ENCODE measurements at regions not wholly inside any gene's neighbourhood (a gene's known extent, or its start where the extent isn't known, plus 50 kb on each side); places are given as distances from the start of the nearest gene placed in this dataset.
A peak's percentile ranks its signal among the peaks of the same experiment; 100 is the strongest.

GRCh38 chr10:131676046-131676799, 224.6 kb upstream of the PPP2R2D start:
- DNase-seq (no peak), ATAC-seq (no peak)
- intact Hi-C loops (cut with DNase I) = no loop called here
- no peaks in the 10 kb centered on the region for H3K27me3 ChIP-seq (ENCODE audit: low read depth)
- no peaks in the 10 kb centered on the region for H3K4me1 ChIP-seq
- no peak for TF ChIP-seq CTCF (IDR thresholded peaks at IDR 0.05)
- no peaks in the 10 kb centered on the region for H3K9me3 ChIP-seq
- H3K4me3 ChIP-seq = no peak overlapping the region
- H3K27ac ChIP-seq = no peak overlapping the region
- no peaks in the 10 kb centered on the region for H3K36me3 ChIP-seq

- no peak overlapping the region for H3K4me3 ChIP-seq
- ATAC-seq = no peak
- no peaks in the 10 kb centered on the region for H3K4me1 ChIP-seq
Observed at GRCh38 chr10:131676800-131677421, 223.9 kb upstream of the PPP2R2D start.

GRCh38 chr10:131677671-131678070, 223.1 kb upstream of the PPP2R2D start:
- intact Hi-C loops (cut with DNase I) = no loop called here
- H3K36me3 ChIP-seq = no peaks in the 10 kb centered on the region
- no peak for TF ChIP-seq CTCF (IDR thresholded peaks at IDR 0.05)
- DNase-seq (no peak), ATAC-seq (no peak)
- H3K27ac ChIP-seq = no peak overlapping the region
- no peaks in the 10 kb centered on the region for H3K9me3 ChIP-seq
- H3K4me3 ChIP-seq = no peak overlapping the region
- no peaks in the 10 kb centered on the region for H3K4me1 ChIP-seq
- H3K27me3 ChIP-seq (ENCODE audit: low read depth) = no peaks in the 10 kb centered on the region

More at GRCh38 chr10:131676800-131677421, 223.9 kb upstream of the PPP2R2D start:
- no peak for TF ChIP-seq CTCF (IDR thresholded peaks at IDR 0.05)
- DNase-seq = no peak
- H3K9me3 ChIP-seq = no peaks in the 10 kb centered on the region
- no peaks in the 10 kb centered on the region for H3K36me3 ChIP-seq
- H3K27ac ChIP-seq = no peak overlapping the region
- intact Hi-C loops (cut with DNase I) = no loop called here
- no peaks in the 10 kb centered on the region for H3K27me3 ChIP-seq (ENCODE audit: low read depth)

- no peak overlapping the region for H3K27ac ChIP-seq
- H3K9me3 ChIP-seq = no peaks in the 10 kb centered on the region
- no peak overlapping the region for H3K4me3 ChIP-seq
- no peaks in the 10 kb centered on the region for H3K36me3 ChIP-seq
- intact Hi-C loops (cut with DNase I) = no loop called here
- no peaks in the 10 kb centered on the region for H3K4me1 ChIP-seq
- no peak for TF ChIP-seq CTCF (IDR thresholded peaks at IDR 0.05)
- DNase-seq = no peak
- peak in 1 of 2 donors; percentile 13 for ATAC-seq
- no peaks in the 10 kb centered on the region for H3K27me3 ChIP-seq (ENCODE audit: low read depth)
Observed at GRCh38 chr10:131678171-131678570, 222.6 kb upstream of the PPP2R2D start.

- intact Hi-C loops (cut with DNase I) = no loop called here
- Histone ChIP-seq H3K27ac (no peak overlapping the region), H3K27me3 (ENCODE audit: low read depth) (no peaks in the 10 kb centered on the region), H3K4me1 (no peaks in the 10 kb centered on the region), H3K36me3 (no peaks in the 10 kb centered on the region), H3K9me3 (no peaks in the 10 kb centered on the region), H3K4me3 (no peak overlapping the region)
- TF ChIP-seq CTCF (IDR thresholded peaks at IDR 0.05) = no peak
- DNase-seq (no peak), ATAC-seq (no peak)
Observed at GRCh38 chr10:131678613-131679012, 222.2 kb upstream of the PPP2R2D start.
